IMR-90 (cell line): ENCODE measurements at regions not wholly inside any gene's neighbourhood (a gene's known extent, or its start where the extent isn't known, plus 50 kb on each side); places are given as distances from the start of the nearest gene placed in this dataset.

Experiments used
- ATAC-seq: fragments of 200-7000 bp; cut with Tn5 transposase; 2 replicates; pipeline ENCODE4 v1.9.1; 2020; ENCODE audit warnings: low read depth, mild to moderate bottlenecking, moderate library complexity
- BruUV-seq: library from RNA; stranded (reverse); fragments of 400-500 nt; replicated peaks from 2 replicates; lab custom pipeline; 2021; lab: Mats Ljungman, UMichigan
- CTCF ChIA-PET: fragments of 300-600 bp; formaldehyde crosslinking; extraction: SDS; loops from one replicate; lab custom pipeline; 2021; ENCODE audit warnings: antibody characterized with exemption; lab: Yijun Ruan, JAX
- POLR2A ChIA-PET: fragments of 300-600 bp; sonication (Branson Sonifier 250); formaldehyde crosslinking; loops from one replicate; lab custom pipeline; 2022; ENCODE audit warnings: antibody characterized with exemption; ENCODE audit not compliant: unreplicated experiment; lab: Charles Lee
- DNase-seq: peaks from one replicate; pipeline ENCODE4 v3.0.0; 2013
- H2AFZ ChIP-seq: replicated peaks from 2 replicates; pipeline ENCODE3; 2013; ENCODE audit warnings: low read length, mild to moderate bottlenecking; ENCODE audit not compliant: poor library complexity
- H2AK5ac ChIP-seq: 2 replicates; pipeline ENCODE4 v1.6.1; 2013; ENCODE audit warnings: low read depth, low read length, inconsistent platforms
- H2AK9ac ChIP-seq: replicated peaks from 2 replicates; pipeline ENCODE3; 2013; ENCODE audit warnings: mild to moderate bottlenecking, low read depth, low read length, moderate library complexity; ENCODE audit not compliant: poor library complexity
- H2BK120ac ChIP-seq: 2 replicates; pipeline ENCODE4 v1.6.1; 2013; ENCODE audit warnings: low read depth, low read length, inconsistent platforms
- H2BK15ac ChIP-seq: 3 replicates; pipeline ENCODE4 v1.6.1; 2013; ENCODE audit warnings: low read depth, low read length, inconsistent platforms
- H2BK20ac ChIP-seq: 2 replicates; pipeline ENCODE4 v1.6.1; 2013; ENCODE audit warnings: low read depth, mild to moderate bottlenecking, inconsistent platforms, low read length, moderate library complexity
- H2BK5ac ChIP-seq: 2 replicates; pipeline ENCODE4 v1.6.1; 2013; ENCODE audit warnings: mild to moderate bottlenecking, low read depth, low read length, inconsistent platforms; ENCODE audit not compliant: poor library complexity, severe bottlenecking
- H3K14ac ChIP-seq: replicated peaks from 2 replicates; pipeline ENCODE4 v1.6.1; 2013; ENCODE audit warnings: low read depth, low read length, inconsistent platforms
- H3K18ac ChIP-seq: 2 replicates; pipeline ENCODE4 v1.6.1; 2013; ENCODE audit warnings: low read depth, low read length, control low read depth
- H3K23ac ChIP-seq: 2 replicates; pipeline ENCODE4 v1.6.1; 2013; ENCODE audit warnings: low read depth, low read length, inconsistent platforms
- H3K27ac ChIP-seq: 2 replicates; pipeline ENCODE4 v1.5.1; 2013; ENCODE audit warnings: mild to moderate bottlenecking, control low read depth, low read length; ENCODE audit not compliant: insufficient read depth
- H3K27me3 ChIP-seq: 2 replicates; pipeline ENCODE4 v1.6.1; 2013; ENCODE audit warnings: low read length; ENCODE audit not compliant: control insufficient read depth, insufficient read depth
- H3K36me3 ChIP-seq: 2 replicates; pipeline ENCODE4 v1.6.1; 2013; ENCODE audit warnings: low read length, mixed read lengths; ENCODE audit not compliant: control insufficient read depth, insufficient read depth
- H3K4ac ChIP-seq: 2 replicates; pipeline ENCODE4 v1.6.1; 2013; ENCODE audit warnings: low read depth, low read length, inconsistent platforms
- H3K4me1 ChIP-seq: 2 replicates; pipeline ENCODE4 v1.6.1; 2013; ENCODE audit warnings: low read length, mixed read lengths; ENCODE audit not compliant: control insufficient read depth, insufficient read depth
- H3K4me2 ChIP-seq: 2 replicates; pipeline ENCODE4 v1.6.1; 2013; ENCODE audit warnings: low read depth, mild to moderate bottlenecking, control low read depth, low read length, moderate library complexity
- H3K4me3 ChIP-seq: 2 replicates; pipeline ENCODE4 v1.5.1; 2013; ENCODE audit warnings: low read depth, mild to moderate bottlenecking, control low read depth, low read length, moderate library complexity; ENCODE audit not compliant: insufficient read depth
- H3K56ac ChIP-seq: 2 replicates; pipeline ENCODE4 v1.6.1; 2013; ENCODE audit warnings: low read length, inconsistent platforms; ENCODE audit not compliant: insufficient read depth; ENCODE audit errors: extremely low read depth
- H3K79me1 ChIP-seq, 2 experiments: 2 replicates each; pipeline ENCODE4 v1.6.1; 2013; ENCODE audit warnings: low read length in 2 of 2, inconsistent platforms in 1 of 2, low read depth in 1 of 2
- H3K9ac ChIP-seq: 2 replicates; pipeline ENCODE4 v1.6.1; 2013; ENCODE audit warnings: low read depth, low read length, control low read depth
- H3K9me1 ChIP-seq: 2 replicates; pipeline ENCODE4 v1.6.1; 2013; ENCODE audit warnings: low read length, inconsistent platforms; ENCODE audit not compliant: insufficient read depth
- H3K9me3 ChIP-seq: 2 replicates; pipeline ENCODE4 v1.6.1; 2013; ENCODE audit warnings: low read length; ENCODE audit not compliant: control insufficient read depth, insufficient read depth
- H4K20me1 ChIP-seq: 2 replicates; pipeline ENCODE4 v1.6.1; 2013; ENCODE audit warnings: low read length, inconsistent platforms; ENCODE audit not compliant: insufficient read depth
- H4K5ac ChIP-seq: 2 replicates; pipeline ENCODE4 v1.6.1; 2013; ENCODE audit warnings: mild to moderate bottlenecking, low read depth, low read length, control low read depth
- H4K8ac ChIP-seq, 2 experiments: 2 replicates each; pipeline ENCODE4 v1.6.1; 2013; ENCODE audit warnings: low read depth in 2 of 2, low read length in 2 of 2, control low read depth in 1 of 2, inconsistent platforms in 1 of 2
- H4K91ac ChIP-seq: 2 replicates; pipeline ENCODE4 v1.6.1; 2013; ENCODE audit warnings: low read depth, low read length, inconsistent platforms; ENCODE audit not compliant: insufficient read depth
- MAFK ChIP-seq: IDR thresholded peaks from 2 replicates; pipeline ENCODE4 v1.6.1; 2012; ENCODE audit warnings: low read depth, low read length, improper control_type of control experiment
- MAZ ChIP-seq: IDR thresholded peaks from 2 replicates; pipeline ENCODE4 v1.6.1; 2012; ENCODE audit warnings: low read depth, mild to moderate bottlenecking, low read length, improper control_type of control experiment, moderate library complexity, borderline replicate concordance
- MXI1 ChIP-seq: IDR thresholded peaks from 2 replicates; pipeline ENCODE4 v1.6.1; 2012; ENCODE audit warnings: low read depth, mild to moderate bottlenecking, low read length, moderate library complexity, borderline replicate concordance
- RAD21 ChIP-seq: IDR thresholded peaks from 2 replicates; pipeline ENCODE4 v1.6.1; 2012; ENCODE audit warnings: low read length, improper control_type of control experiment
- WGBS, 2 experiments: methylation state at CpG; one replicate each; pipeline versions ENCODE4 v1.1.5 to v1.1.7; 2013; ENCODE audit warnings: missing lambda C conversion rate in 2 of 2; ENCODE audit not compliant: insufficient read length in 1 of 2; ENCODE audit errors: extremely low coverage in 2 of 2; 5-methylcytosine and 5-hydroxymethylcytosine counted together
- dilution Hi-C: fragments of 300-500 bp; cut with HindIII; formaldehyde crosslinking; loops from one replicate; pipeline ENCODE4 v1.14.3; 2018; ENCODE audit warnings: low sequenced_read_pairs; ENCODE audit not compliant: unreplicated experiment
- in situ Hi-C: fragments of 300-500 bp; cut with MboI; formaldehyde crosslinking; loops from 3 replicates; pipeline ENCODE4 v1.14.3; 2019; ENCODE audit warnings: low sequenced_read_pairs, inconsistent platforms, mixed read lengths
- intact Hi-C: fragments of 100-400 bp; cut with micrococcal nuclease; formaldehyde crosslinking; loops from 2 replicates; pipeline ENCODE4 v1.10.0; 2022
- TF ChIP-seq, protein P1 (sequence below): fragments of 150-350 bp; IDR thresholded peaks from 2 replicates; pipeline ENCODE4 v1.6.1; 2017; ENCODE audit warnings: mild to moderate bottlenecking, antibody characterized with exemption, low read length, low read depth

DNA sequence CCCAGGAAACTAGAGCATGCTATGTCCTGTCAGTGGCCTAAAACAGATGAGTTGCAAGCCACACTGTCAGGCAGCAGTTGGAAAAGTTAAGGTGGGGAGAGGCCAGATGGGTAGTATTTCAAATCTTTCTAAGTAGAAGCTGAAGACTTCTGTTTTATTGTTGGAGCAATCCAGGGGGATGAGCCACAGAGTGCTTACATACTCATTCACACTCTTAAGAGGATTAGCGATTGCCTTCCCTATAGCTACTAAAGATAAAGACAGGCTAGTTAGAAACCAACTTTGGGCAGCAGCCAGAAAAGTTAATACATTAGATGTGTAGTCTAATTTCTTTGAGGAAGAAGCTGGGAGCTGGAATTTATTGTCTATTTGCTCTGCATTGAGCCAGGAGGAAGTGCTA lies 61.7 kb upstream of the ELAVL2 start:
- H3K27me3 ChIP-seq: no peaks in the 10 kb centered on the region
- H3K36me3 ChIP-seq: no peaks in the 10 kb centered on the region
- BruUV-seq: no TSS peak
- H4K8ac ChIP-seq: no peak overlapping the region
- H4K5ac ChIP-seq: no peak overlapping the region
- H2BK20ac ChIP-seq: no peak overlapping the region
- no peak overlapping the region for H2BK120ac ChIP-seq
- no peak overlapping the region for H3K56ac ChIP-seq
- H3K18ac ChIP-seq: no peak overlapping the region
- no peak overlapping the region for H3K4me2 ChIP-seq
- WGBS, 2 experiments: no CpG with 5 or more reads among the region's 1 CpG
- no peaks in the 10 kb centered on the region for H3K9me1 ChIP-seq
- TF ChIP-seq, protein P1, sequence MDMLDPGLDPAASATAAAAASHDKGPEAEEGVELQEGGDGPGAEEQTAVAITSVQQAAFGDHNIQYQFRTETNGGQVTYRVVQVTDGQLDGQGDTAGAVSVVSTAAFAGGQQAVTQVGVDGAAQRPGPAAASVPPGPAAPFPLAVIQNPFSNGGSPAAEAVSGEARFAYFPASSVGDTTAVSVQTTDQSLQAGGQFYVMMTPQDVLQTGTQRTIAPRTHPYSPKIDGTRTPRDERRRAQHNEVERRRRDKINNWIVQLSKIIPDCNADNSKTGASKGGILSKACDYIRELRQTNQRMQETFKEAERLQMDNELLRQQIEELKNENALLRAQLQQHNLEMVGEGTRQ: no peak
- TF ChIP-seq RAD21 (no peak), MAFK (no peak), MXI1 (no peak), MAZ (no peak)
- H3K79me1 ChIP-seq: no peaks in the 10 kb centered on the region
- H4K20me1 ChIP-seq: no peaks in the 10 kb centered on the region
- H2AK9ac ChIP-seq: no peak overlapping the region
- H2AK5ac ChIP-seq: no peak overlapping the region
- ATAC-seq (no peak), DNase-seq (no peak)
- intact Hi-C loops: no loop called here
- no peak overlapping the region for H3K9ac ChIP-seq
- no peak overlapping the region for H4K91ac ChIP-seq
- H3K23ac ChIP-seq: no peak overlapping the region
- dilution Hi-C loops: no loop called here
- no peak overlapping the region for H3K27ac ChIP-seq
- ChIA-PET CTCF (no interaction called here), POLR2A (no interaction called here)
- H3K4ac ChIP-seq: no peak overlapping the region
- no peak overlapping the region for H3K14ac ChIP-seq
- no peak overlapping the region for H3K4me3 ChIP-seq
- no peak overlapping the region for H2BK15ac ChIP-seq
- in situ Hi-C loops: no loop called here
- no peak overlapping the region for H2BK5ac ChIP-seq
- no peak overlapping the region for H2AFZ ChIP-seq
- H3K9me3 ChIP-seq: peaks cover 4% of the 10 kb centered on the region; the same call in 1 of the 2 replicates
- no peaks in the 10 kb centered on the region for H3K4me1 ChIP-seq
